ENCODE measurements at regions not wholly inside any gene's neighbourhood (a gene's known extent, or its start where the extent isn't known, plus 50 kb on each side); places are given as distances from the start of the nearest gene placed in this dataset.

DNA sequence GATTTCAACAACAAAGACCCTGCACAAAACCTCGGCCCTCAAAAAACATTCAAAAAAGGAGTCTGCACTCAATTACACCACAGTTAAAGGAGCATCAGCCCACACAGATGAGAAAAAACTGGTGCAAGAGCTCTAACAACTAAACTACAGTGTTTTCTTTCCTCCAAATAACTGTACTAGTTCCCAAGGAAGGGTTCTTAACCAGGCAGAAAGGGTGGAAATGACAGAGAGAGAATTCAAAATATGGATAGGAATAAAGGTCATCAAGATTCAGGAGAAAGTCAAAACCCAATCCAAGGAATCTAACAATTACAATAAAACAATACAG lies 176.4 kb upstream of the TRPC4 start:
- no peaks in the 10 kb centered on the region for H3K27me3 Mint-ChIP-seq (ENCODE audit: low read depth)
- no peak overlapping the region for H2BK12ac ChIP-seq (ENCODE audit: insufficient read length, low read depth, low read length)
- no peak overlapping the region for H2BK120ac ChIP-seq (ENCODE audit: low read depth, low read length, poor library complexity, severe bottlenecking)
- H2BK5ac ChIP-seq (ENCODE audit: insufficient read length, low read length): no peak overlapping the region
- peaks cover 5 to 9% of the 10 kb centered on the region in 2 experiments for H3K4me1 Mint-ChIP-seq
- H3K9ac ChIP-seq (ENCODE audit: extremely low read depth, insufficient read length, low read length): no peak overlapping the region
- H2AFZ ChIP-seq (ENCODE audit: low read length): no peak overlapping the region
- no peak overlapping the region for H2BK20ac ChIP-seq (ENCODE audit: low read depth, low read length, poor library complexity, severe bottlenecking)
- no peak overlapping the region for H3K4me3 Mint-ChIP-seq
- H3K4ac ChIP-seq (ENCODE audit: low read depth, low read length): no peak overlapping the region
- no peaks in the 10 kb centered on the region for H3K9me3 ChIP-seq (ENCODE audit: control insufficient read depth, low read depth, low read length)
- no peak for TF ChIP-seq CTCF (conservative IDR thresholded peaks at IDR 0.05)
- no peak overlapping the region for H3T11ph ChIP-seq (ENCODE audit: low read length)
- no peak overlapping the region for H3K56ac ChIP-seq (ENCODE audit: insufficient read length, low read depth, low read length)
- no peak overlapping the region for H4K8ac ChIP-seq (replicated peaks; ENCODE audit: insufficient read length, low read depth, low read length)
- no CpG with 5 or more reads among the region's 1 CpG for WGBS (ENCODE audit: extremely low coverage, insufficient read length, low lambda C conversion rate)
- H3K4me1 ChIP-seq (ENCODE audit: insufficient read depth, low read length): no peaks in the 10 kb centered on the region
- H3K36me3 Mint-ChIP-seq (ENCODE audit: insufficient read depth in 1 of 3, low read depth in 3 of 3): peaks cover 0 to 22% (median 6%) of the 10 kb centered on the region in 3 experiments; a peak in 6 of 7 replicates
- no peak overlapping the region for H3K18ac ChIP-seq (ENCODE audit: insufficient read length, low read depth, low read length)
- no peak for DNase-seq
- H4K91ac ChIP-seq (ENCODE audit: insufficient read length, low read depth, low read length): no peak overlapping the region
- H3K23me2 ChIP-seq (ENCODE audit: insufficient read length, low read depth, low read length, poor library complexity, severe bottlenecking): no peaks in the 10 kb centered on the region
- H3K27me3 ChIP-seq (ENCODE audit: insufficient read depth, low read length): no peaks in the 10 kb centered on the region
- H3K23ac ChIP-seq (ENCODE audit: insufficient read length, low read depth, low read length): no peak overlapping the region
- H4K5ac ChIP-seq (ENCODE audit: insufficient read length, low read depth, low read length): no peak overlapping the region
- no peak overlapping the region for H3K27ac ChIP-seq (ENCODE audit: insufficient read length, low read depth, low read length)
- no peaks in the 10 kb centered on the region for H3K79me1 ChIP-seq (ENCODE audit: insufficient read depth, low read depth, low read length, poor library complexity, severe bottlenecking)
- H3K14ac ChIP-seq (ENCODE audit: insufficient read depth, low read length): no peak overlapping the region
- H3K9me3 Mint-ChIP-seq: peaks cover 12 to 13% of the 10 kb centered on the region in 2 experiments; a peak in 4 of 5 replicates
- H4K20me1 ChIP-seq (ENCODE audit: control insufficient read depth, insufficient read depth, insufficient read length): no peaks in the 10 kb centered on the region
- no peak overlapping the region for H2AK5ac ChIP-seq (ENCODE audit: insufficient read length, low read length)
- no peak overlapping the region for H2BK15ac ChIP-seq (ENCODE audit: low read depth, low read length)
- H3K27ac Mint-ChIP-seq: no peak overlapping the region
- H3K79me2 ChIP-seq (ENCODE audit: insufficient read depth, low read length): no peaks in the 10 kb centered on the region
- H3K4me2 ChIP-seq (ENCODE audit: insufficient read depth, insufficient read length, low read length): no peak overlapping the region

Data from H9 (cell line).